Activated T-cell treated with anti-CD3 and anti-CD28 coated beads, Interleukin-2, amount 50 U/mL, for 4 hours (primary cell): ENCODE measurements at regions not wholly inside any gene's neighbourhood (a gene's known extent, or its start where the extent isn't known, plus 50 kb on each side); places are given as distances from the start of the nearest gene placed in this dataset.

Experiments used
- ATAC-seq, 2 donors: fragments of 200-7000 bp; cut with Tn5 transposase; one replicate each; pipeline ENCODE4 v1.10.0; 2021
- DNase-seq: peaks from one replicate; pipeline ENCODE4 v3.0.0-alpha.2; 2020
- H3K27me3 Mint-ChIP-seq: one replicate; pipeline ENCODE4 v1.8.0; 2021; ENCODE audit warnings: low read depth, mixed read lengths
- H3K36me3 Mint-ChIP-seq: one replicate; pipeline ENCODE4 v1.8.0; 2022; ENCODE audit warnings: mixed read lengths; ENCODE audit not compliant: insufficient read depth
- H3K4me1 Mint-ChIP-seq: one replicate; pipeline ENCODE4 v1.8.0; 2021; ENCODE audit warnings: low read depth, mixed read lengths
- H3K4me3 Mint-ChIP-seq: one replicate; pipeline ENCODE4 v1.8.0; 2021; ENCODE audit warnings: mild to moderate bottlenecking, moderate library complexity, mixed read lengths
- H3K9me3 Mint-ChIP-seq: one replicate; pipeline ENCODE4 v1.8.0; 2021; ENCODE audit warnings: mixed read lengths

GRCh38 chr2:107278672-107279071 is 392.7 kb upstream of the ST6GAL2 start:
- Mint-ChIP-seq H3K9me3 (peaks cover 4% of the 10 kb centered on the region), H3K27me3 (no peaks in the 10 kb centered on the region), H3K36me3 (no peaks in the 10 kb centered on the region), H3K4me3 (no peak overlapping the region), H3K4me1 (no peaks in the 10 kb centered on the region)
- ATAC-seq, result no peak
- DNase-seq, result no peak

DNA sequence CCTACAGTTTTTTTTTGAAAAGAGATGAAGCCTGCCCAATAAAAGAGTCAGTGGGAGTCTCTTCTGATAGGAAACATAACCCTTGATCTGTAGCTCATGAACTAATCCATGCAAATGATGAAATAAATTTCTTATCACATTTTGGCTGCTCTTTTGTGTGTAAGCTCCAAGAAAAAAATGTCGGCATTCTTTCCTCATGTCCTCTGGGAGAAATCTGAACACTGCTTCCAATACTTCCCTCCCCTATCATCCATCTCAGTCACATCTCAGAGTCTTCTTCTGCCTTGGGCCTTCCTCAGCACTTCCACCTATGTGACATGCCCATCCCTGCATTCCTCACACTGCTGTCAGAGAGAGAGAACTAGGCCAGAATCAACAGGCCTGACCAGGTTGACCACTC is 395.7 kb upstream of the ST6GAL2 start:
- no peaks in the 10 kb centered on the region for H3K27me3 Mint-ChIP-seq
- no peak for DNase-seq
- H3K4me1 Mint-ChIP-seq, result no peaks in the 10 kb centered on the region
- no peak for ATAC-seq
- H3K9me3 Mint-ChIP-seq, result peaks cover 2% of the 10 kb centered on the region
- no peak overlapping the region for H3K4me3 Mint-ChIP-seq
- no peaks in the 10 kb centered on the region for H3K36me3 Mint-ChIP-seq

DNA sequence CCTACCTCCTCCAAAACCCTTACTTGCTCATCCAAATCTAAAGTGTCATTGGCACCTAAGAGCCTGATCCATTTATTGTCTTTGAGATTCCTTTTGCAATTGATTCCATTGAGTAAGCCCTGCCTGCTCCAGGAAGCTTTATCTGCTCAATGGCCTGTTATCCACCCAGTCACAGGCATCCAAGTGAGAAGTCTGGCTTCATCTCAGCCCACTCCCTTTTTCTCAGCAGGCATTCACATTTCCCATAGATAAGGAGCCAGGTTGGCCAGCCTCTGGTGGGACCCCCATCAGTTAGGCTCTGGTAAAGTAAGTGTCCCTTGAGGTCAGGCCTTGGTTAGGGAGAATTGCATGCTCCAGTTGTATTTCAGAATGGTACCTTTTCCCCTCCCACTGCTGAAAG is 396.2 kb upstream of the ST6GAL2 start:
- Mint-ChIP-seq H3K4me1 (no peaks in the 10 kb centered on the region), H3K9me3 (no peaks in the 10 kb centered on the region), H3K4me3 (no peak overlapping the region), H3K36me3 (no peaks in the 10 kb centered on the region), H3K27me3 (no peaks in the 10 kb centered on the region)
- no peak for DNase-seq
- ATAC-seq, result no peak

GRCh38 chr2:107285621-107286299 is 399.8 kb upstream of the ST6GAL2 start:
- DNase-seq, result no peak
- H3K36me3 Mint-ChIP-seq, result no peaks in the 10 kb centered on the region
- no peaks in the 10 kb centered on the region for H3K27me3 Mint-ChIP-seq
- ATAC-seq, result no peak
- no peaks in the 10 kb centered on the region for H3K4me1 Mint-ChIP-seq
- no peaks in the 10 kb centered on the region for H3K9me3 Mint-ChIP-seq
- no peak overlapping the region for H3K4me3 Mint-ChIP-seq

DNA sequence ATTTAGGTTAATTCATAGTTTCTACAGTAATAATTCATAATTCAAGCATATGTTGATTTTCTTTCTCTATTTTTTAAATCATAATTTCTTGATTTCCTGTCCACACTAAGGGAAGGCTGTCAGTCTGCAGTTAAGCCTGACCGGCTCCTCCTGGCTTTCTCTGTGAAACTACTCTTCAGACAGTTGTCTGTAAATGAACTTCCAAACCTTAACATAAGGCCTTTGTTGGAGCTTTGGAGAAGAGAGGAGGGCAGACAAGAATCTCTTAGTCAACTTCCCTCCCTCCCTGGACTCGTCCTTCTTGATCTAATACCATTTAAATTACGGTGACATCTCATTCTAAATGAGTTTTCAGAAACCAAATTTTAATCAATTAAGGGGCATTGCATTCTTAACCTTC is 404.1 kb upstream of the ST6GAL2 start:
- no peaks in the 10 kb centered on the region for H3K27me3 Mint-ChIP-seq
- DNase-seq, result no peak
- no peak for ATAC-seq
- H3K36me3 Mint-ChIP-seq, result no peaks in the 10 kb centered on the region
- no peaks in the 10 kb centered on the region for H3K4me1 Mint-ChIP-seq
- no peak overlapping the region for H3K4me3 Mint-ChIP-seq
- peaks cover 3% of the 10 kb centered on the region for H3K9me3 Mint-ChIP-seq

GRCh38 chr2:107303964-107304363 is 418.0 kb upstream of the ST6GAL2 start:
- Mint-ChIP-seq H3K27me3 (no peaks in the 10 kb centered on the region), H3K4me3 (no peak overlapping the region), H3K4me1 (no peaks in the 10 kb centered on the region), H3K36me3 (no peaks in the 10 kb centered on the region), H3K9me3 (peaks cover 4% of the 10 kb centered on the region)
- no peak for ATAC-seq
- DNase-seq, result no peak

- no peaks in the 10 kb centered on the region for H3K27me3 Mint-ChIP-seq
- no peak overlapping the region for H3K4me3 Mint-ChIP-seq
- no peak for DNase-seq
- no peaks in the 10 kb centered on the region for H3K36me3 Mint-ChIP-seq
- H3K9me3 Mint-ChIP-seq, result peaks cover 4% of the 10 kb centered on the region
- no peaks in the 10 kb centered on the region for H3K4me1 Mint-ChIP-seq
- no peak for ATAC-seq
These were observed 420.0 kb upstream of the ST6GAL2 start for GRCh38 chr2:107305966-107306365.

GRCh38 chr2:107306881-107307280 is 420.9 kb upstream of the ST6GAL2 start:
- H3K4me3 Mint-ChIP-seq, result no peak overlapping the region
- DNase-seq (no peak), ATAC-seq (no peak)
- H3K9me3 Mint-ChIP-seq, result peaks cover 3% of the 10 kb centered on the region
- no peaks in the 10 kb centered on the region for H3K27me3 Mint-ChIP-seq
- H3K36me3 Mint-ChIP-seq, result no peaks in the 10 kb centered on the region
- no peaks in the 10 kb centered on the region for H3K4me1 Mint-ChIP-seq

GRCh38 chr2:107308835-107309234 is 422.9 kb upstream of the ST6GAL2 start:
- Mint-ChIP-seq H3K4me1 (no peaks in the 10 kb centered on the region), H3K36me3 (no peaks in the 10 kb centered on the region), H3K4me3 (no peak overlapping the region), H3K9me3 (no peaks in the 10 kb centered on the region), H3K27me3 (no peaks in the 10 kb centered on the region)
- DNase-seq, result no peak
- no peak for ATAC-seq

DNA sequence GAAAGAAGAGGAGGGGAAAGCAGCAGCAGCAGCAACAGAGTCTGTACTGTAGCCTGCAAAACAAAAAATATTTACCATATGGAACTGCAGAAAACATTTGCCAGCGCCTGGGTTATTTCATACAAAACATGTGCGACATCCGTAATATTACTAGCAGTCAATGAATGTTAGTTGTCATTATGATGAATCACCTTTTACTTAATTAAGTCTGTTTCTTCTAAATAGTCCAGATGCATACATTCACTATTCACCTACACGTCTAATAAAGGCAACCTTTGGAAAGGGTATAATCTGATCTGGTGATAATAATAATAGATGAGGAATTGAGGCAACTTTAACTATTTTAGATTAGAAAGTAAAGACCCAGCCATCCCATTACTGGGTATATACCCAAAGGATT is 426.3 kb upstream of the ST6GAL2 start:
- Mint-ChIP-seq H3K27me3 (no peaks in the 10 kb centered on the region), H3K4me3 (no peak overlapping the region), H3K4me1 (no peaks in the 10 kb centered on the region), H3K36me3 (no peaks in the 10 kb centered on the region), H3K9me3 (no peaks in the 10 kb centered on the region)
- DNase-seq (no peak), ATAC-seq (no peak)

- Mint-ChIP-seq H3K4me3 (no peak overlapping the region), H3K36me3 (no peaks in the 10 kb centered on the region), H3K27me3 (no peaks in the 10 kb centered on the region), H3K9me3 (no peaks in the 10 kb centered on the region), H3K4me1 (no peaks in the 10 kb centered on the region)
- DNase-seq, result no peak
- no peak for ATAC-seq
These were observed 427.3 kb upstream of the ST6GAL2 start for GRCh38 chr2:107313316-107313715.

DNA sequence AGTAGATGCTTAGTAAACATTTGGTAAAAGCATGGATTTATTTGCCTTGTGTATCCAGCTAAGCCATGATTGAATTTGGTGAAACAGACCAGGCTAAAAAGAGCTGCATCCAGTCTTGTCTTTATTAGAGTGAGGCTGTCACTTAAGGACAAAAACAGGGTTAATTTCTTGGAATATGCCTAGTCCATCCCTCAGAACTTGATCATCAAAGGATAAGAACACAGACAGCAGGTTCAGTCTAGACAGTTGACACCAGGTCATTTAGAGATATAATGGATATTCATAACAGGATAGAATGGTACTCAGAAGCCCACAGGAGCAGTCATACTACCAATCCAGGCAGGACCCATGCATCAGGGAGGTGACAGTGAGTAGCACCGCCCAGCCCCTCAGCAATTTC is 434.9 kb upstream of the ST6GAL2 start:
- no peaks in the 10 kb centered on the region for H3K4me1 Mint-ChIP-seq
- DNase-seq (no peak), ATAC-seq (no peak)
- H3K27me3 Mint-ChIP-seq, result no peaks in the 10 kb centered on the region
- H3K4me3 Mint-ChIP-seq, result no peak overlapping the region
- H3K36me3 Mint-ChIP-seq, result no peaks in the 10 kb centered on the region
- no peaks in the 10 kb centered on the region for H3K9me3 Mint-ChIP-seq

- DNase-seq (no peak), ATAC-seq (no peak)
- H3K27me3 Mint-ChIP-seq, result no peaks in the 10 kb centered on the region
- H3K9me3 Mint-ChIP-seq, result peaks cover 6% of the 10 kb centered on the region
- H3K4me1 Mint-ChIP-seq, result no peaks in the 10 kb centered on the region
- no peaks in the 10 kb centered on the region for H3K36me3 Mint-ChIP-seq
- no peak overlapping the region for H3K4me3 Mint-ChIP-seq
These were observed 436.4 kb upstream of the ST6GAL2 start for GRCh38 chr2:107322416-107322815.

DNA sequence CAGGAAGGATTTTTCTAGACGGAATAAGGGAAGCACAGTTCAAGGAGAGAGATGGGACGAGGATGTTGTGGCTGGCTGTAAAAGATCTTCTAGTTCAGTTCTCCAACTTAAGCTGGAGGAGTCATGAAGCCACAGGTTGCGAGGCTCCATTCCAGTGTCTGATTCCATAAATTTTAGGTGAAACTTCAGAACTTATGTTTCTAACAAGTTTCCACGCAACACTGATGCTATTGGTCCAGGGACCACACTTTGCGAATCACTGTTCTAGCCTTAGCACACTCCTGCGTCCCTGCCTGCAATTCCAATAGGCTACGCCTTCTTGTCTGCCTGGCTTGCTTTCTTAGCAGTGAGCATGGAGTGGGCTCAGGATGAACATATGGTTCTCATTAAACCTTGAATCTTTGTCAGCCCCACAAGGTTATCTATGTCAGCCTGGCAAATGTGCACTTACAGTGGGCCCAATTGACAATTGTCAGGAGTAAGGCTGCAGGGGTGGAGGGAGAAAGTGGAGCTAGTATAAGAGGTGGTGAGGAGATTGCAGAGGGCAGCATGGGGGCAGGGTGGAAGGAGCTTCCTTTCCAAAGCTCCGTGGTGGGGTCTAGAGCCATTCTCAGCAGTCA is 438.1 kb upstream of the ST6GAL2 start:
- no peaks in the 10 kb centered on the region for H3K36me3 Mint-ChIP-seq
- H3K27me3 Mint-ChIP-seq, result no peaks in the 10 kb centered on the region
- H3K4me3 Mint-ChIP-seq, result no peak overlapping the region
- DNase-seq, result no peak
- ATAC-seq, result no peak
- no peaks in the 10 kb centered on the region for H3K4me1 Mint-ChIP-seq
- H3K9me3 Mint-ChIP-seq, result peaks cover 12% of the 10 kb centered on the region

DNA sequence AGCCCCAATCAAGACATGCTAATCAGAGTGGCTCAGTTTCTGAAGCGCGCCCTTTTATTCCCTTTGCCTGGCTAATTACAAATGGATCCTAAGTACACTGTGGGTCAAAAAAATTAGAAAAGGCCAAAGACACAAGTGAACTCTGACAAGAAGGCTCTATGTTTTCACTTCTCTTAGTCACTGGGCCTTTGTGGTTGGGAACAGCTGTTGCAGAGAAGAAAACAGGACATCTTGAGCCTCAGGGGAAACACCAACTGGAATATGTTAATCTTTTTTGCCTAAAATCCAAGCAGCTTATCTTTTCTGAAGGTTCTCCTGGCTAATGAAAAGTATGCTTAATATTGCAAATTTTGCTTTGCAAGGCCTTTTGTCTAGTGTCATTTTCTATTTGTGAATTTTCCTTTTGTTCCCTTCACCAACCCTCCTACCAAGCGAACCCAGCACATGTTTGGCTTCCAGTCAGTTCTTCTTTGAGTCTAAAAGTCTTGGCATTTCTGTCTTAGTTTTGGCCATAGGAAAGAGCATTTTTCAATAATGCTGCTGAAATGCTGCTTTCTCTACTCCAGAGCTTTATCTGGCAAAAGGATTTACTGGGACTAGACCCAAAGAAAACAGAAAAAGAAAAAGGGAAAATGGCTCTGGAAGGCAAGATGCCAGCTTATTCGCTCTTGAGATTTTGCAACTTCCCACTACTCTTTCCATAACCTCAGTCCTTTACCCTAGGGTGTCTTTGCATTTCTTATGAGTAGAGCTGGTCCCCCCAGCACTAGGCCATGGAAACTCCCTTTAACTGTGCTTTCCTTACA is 440.2 kb upstream of the ST6GAL2 start:
- H3K4me1 Mint-ChIP-seq, result no peaks in the 10 kb centered on the region
- H3K4me3 Mint-ChIP-seq, result no peak overlapping the region
- no peak for DNase-seq
- no peak for ATAC-seq
- peaks cover 16% of the 10 kb centered on the region for H3K9me3 Mint-ChIP-seq
- H3K36me3 Mint-ChIP-seq, result no peaks in the 10 kb centered on the region
- H3K27me3 Mint-ChIP-seq, result no peaks in the 10 kb centered on the region
